GM12891 (cell line): ENCODE measurements at regions not wholly inside any gene's neighbourhood (a gene's known extent, or its start where the extent isn't known, plus 50 kb on each side); places are given as distances from the start of the nearest gene placed in this dataset.

ENCODE experiments used
- PAX5 ChIP-seq: IDR thresholded peaks from 2 replicates; pipeline ENCODE4 v1.6.1; 2011; ENCODE audit warnings: low read length, moderate library complexity, mild to moderate bottlenecking; ENCODE audit not compliant: insufficient read depth, severe bottlenecking
- POLR2A ChIP-seq: IDR thresholded peaks from 2 replicates; pipeline ENCODE4 v1.6.1; 2011; ENCODE audit warnings: low read depth, low read length, control low read depth
- POLR2AphosphoS5 ChIP-seq: IDR thresholded peaks from 2 replicates; pipeline ENCODE4 v1.6.1; 2011; ENCODE audit warnings: low read depth, low read length, control low read depth
- POU2F2 ChIP-seq: IDR thresholded peaks from 2 replicates; pipeline ENCODE4 v1.6.1; 2011; ENCODE audit warnings: low read depth, mild to moderate bottlenecking, control low read depth, low read length, moderate library complexity
- SPI1 ChIP-seq: IDR thresholded peaks from 2 replicates; pipeline ENCODE4 v1.6.1; 2011; ENCODE audit warnings: low read depth, low read length, control low read depth
- TAF1 ChIP-seq: IDR thresholded peaks from 2 replicates; pipeline ENCODE4 v1.6.1; 2011; ENCODE audit warnings: low read depth, low read length, control low read depth

DNA sequence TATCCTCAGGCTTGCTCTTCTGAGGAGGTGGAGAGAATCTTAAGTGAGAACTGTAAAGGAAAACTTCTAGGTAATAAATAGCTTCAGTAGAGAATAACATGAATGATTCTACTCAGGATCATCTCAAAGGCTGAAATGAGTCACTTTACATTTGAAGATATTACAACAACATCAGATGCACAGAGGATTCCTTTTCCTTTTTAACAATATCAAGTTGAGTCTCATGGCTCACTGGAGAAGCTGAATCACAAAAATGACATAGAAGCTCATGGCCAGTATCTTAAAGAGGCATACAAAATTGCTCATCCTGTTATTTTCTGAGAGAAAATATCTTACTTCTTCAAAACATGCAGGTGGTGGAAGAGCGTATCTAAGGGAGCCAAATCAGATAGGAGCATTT, 72.5 kb upstream of the EMCN start:
- TF ChIP-seq POLR2A, result no peak
- TF ChIP-seq POLR2AphosphoS5, result no peak
- no peak for TF ChIP-seq TAF1
- no peak for TF ChIP-seq PAX5
- TF ChIP-seq SPI1, result no peak
- no peak for TF ChIP-seq POU2F2
